Colonic mucosa (tissue), 4 donors: ENCODE measurements at regions not wholly inside any gene's neighbourhood (a gene's known extent, or its start where the extent isn't known, plus 50 kb on each side); places are given as distances from the start of the nearest gene placed in this dataset.

Experiments used
- DNase-seq: peaks from one replicate; pipeline ENCODE4 v3.0.0-alpha.2; 2020
- H3K27ac ChIP-seq: fragments of 200-600 bp; one replicate; pipeline ENCODE4 v1.8.0; 2021
- H3K27me3 ChIP-seq: fragments of 200-600 bp; one replicate; pipeline ENCODE4 v1.8.0; 2021
- H3K36me3 ChIP-seq: fragments of 200-600 bp; one replicate; pipeline ENCODE4 v1.8.0; 2021
- H3K4me1 ChIP-seq: fragments of 200-600 bp; one replicate; pipeline ENCODE4 v1.8.0; 2021; ENCODE audit warnings: mild to moderate bottlenecking
- H3K4me3 ChIP-seq: fragments of 200-600 bp; one replicate; pipeline ENCODE4 v1.8.0; 2021
- H3K9ac ChIP-seq, 2 donors: one replicate each; pipeline ENCODE4 v1.7.0; 2013; ENCODE audit warnings: control low read depth in 2 of 2, low read depth in 2 of 2, low read length in 2 of 2
- H3K9me3 ChIP-seq: fragments of 200-600 bp; one replicate; pipeline ENCODE4 v1.8.0; 2021
- intact Hi-C: fragments of 100-400 bp; cut with DNase I; formaldehyde crosslinking; loops from one replicate; pipeline ENCODE4 v1.14.1; 2022
- TF ChIP-seq, protein P1 (sequence below): fragments of 200-600 bp; IDR thresholded peaks from one replicate; pipeline ENCODE4 v1.8.0; 2022; ENCODE audit warnings: antibody characterized with exemption, mild to moderate bottlenecking
- donor health status: healthy.
- donor health status: DM: no; HTN: no; CAD: no.
- donor health status: DM: no; HTN: no; CAD: no.

GRCh38 chr11:92501066-92501739 is 276.6 kb downstream of the FAT3 start:
- Histone ChIP-seq H3K36me3 (no peaks in the 10 kb centered on the region), H3K4me1 (no peaks in the 10 kb centered on the region), H3K9me3 (no peaks in the 10 kb centered on the region), H3K27me3 (no peaks in the 10 kb centered on the region), H3K27ac (no peak overlapping the region), H3K4me3 (no peak overlapping the region), H3K9ac (no peak overlapping the region)
- TF ChIP-seq, protein P1, sequence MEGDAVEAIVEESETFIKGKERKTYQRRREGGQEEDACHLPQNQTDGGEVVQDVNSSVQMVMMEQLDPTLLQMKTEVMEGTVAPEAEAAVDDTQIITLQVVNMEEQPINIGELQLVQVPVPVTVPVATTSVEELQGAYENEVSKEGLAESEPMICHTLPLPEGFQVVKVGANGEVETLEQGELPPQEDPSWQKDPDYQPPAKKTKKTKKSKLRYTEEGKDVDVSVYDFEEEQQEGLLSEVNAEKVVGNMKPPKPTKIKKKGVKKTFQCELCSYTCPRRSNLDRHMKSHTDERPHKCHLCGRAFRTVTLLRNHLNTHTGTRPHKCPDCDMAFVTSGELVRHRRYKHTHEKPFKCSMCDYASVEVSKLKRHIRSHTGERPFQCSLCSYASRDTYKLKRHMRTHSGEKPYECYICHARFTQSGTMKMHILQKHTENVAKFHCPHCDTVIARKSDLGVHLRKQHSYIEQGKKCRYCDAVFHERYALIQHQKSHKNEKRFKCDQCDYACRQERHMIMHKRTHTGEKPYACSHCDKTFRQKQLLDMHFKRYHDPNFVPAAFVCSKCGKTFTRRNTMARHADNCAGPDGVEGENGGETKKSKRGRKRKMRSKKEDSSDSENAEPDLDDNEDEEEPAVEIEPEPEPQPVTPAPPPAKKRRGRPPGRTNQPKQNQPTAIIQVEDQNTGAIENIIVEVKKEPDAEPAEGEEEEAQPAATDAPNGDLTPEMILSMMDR, result no peak
- DNase-seq, result no peak
- intact Hi-C loops, result no loop called here

- intact Hi-C loops, result no loop called here
- no peaks in the 10 kb centered on the region for H3K4me1 ChIP-seq
- no peak overlapping the region for H3K4me3 ChIP-seq
- no peak overlapping the region for H3K27ac ChIP-seq
- TF ChIP-seq, protein P1, result no peak
- H3K36me3 ChIP-seq, result no peaks in the 10 kb centered on the region
- H3K9ac ChIP-seq, result no peak overlapping the region
- no peak for DNase-seq
- no peaks in the 10 kb centered on the region for H3K27me3 ChIP-seq
- H3K9me3 ChIP-seq, result no peaks in the 10 kb centered on the region
Observed at GRCh38 chr11:92504004-92504403, 279.4 kb downstream of the FAT3 start.

GRCh38 chr11:92504534-92504933 is 279.9 kb downstream of the FAT3 start:
- no peak overlapping the region for H3K27ac ChIP-seq
- TF ChIP-seq, protein P1, result no peak
- DNase-seq, result no peak

DNA sequence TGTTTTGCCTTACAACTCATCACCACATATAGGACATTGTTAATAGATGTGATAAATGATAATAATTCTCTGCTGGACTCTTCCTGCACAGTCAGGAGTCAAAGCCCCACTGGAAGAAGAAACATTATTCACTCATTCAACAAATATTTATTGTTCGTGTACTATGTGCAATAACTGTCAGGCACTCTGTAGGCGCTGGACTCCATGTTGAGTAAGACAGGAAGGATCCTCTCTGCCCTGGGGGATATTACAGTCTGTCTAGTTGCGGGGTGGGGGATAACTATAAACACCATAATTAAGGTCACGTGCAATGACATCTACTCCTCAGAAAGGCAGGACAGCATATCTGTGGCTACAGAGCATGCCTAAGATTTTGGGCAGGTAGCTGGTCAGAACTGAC is 281.1 kb downstream of the FAT3 start:
- no peaks in the 10 kb centered on the region for H3K4me1 ChIP-seq
- H3K27me3 ChIP-seq, result no peaks in the 10 kb centered on the region
- TF ChIP-seq, protein P1, result no peak
- no peak overlapping the region for H3K4me3 ChIP-seq
- DNase-seq, result no peak
- H3K9ac ChIP-seq, result no peak overlapping the region
- H3K27ac ChIP-seq, result no peak overlapping the region
- intact Hi-C loops, result no loop called here
- no peaks in the 10 kb centered on the region for H3K9me3 ChIP-seq
- H3K36me3 ChIP-seq, result no peaks in the 10 kb centered on the region

More at GRCh38 chr11:92504534-92504933, 279.9 kb downstream of the FAT3 start:
- Histone ChIP-seq H3K9me3 (no peaks in the 10 kb centered on the region), H3K4me1 (no peaks in the 10 kb centered on the region), H3K27me3 (no peaks in the 10 kb centered on the region), H3K4me3 (no peak overlapping the region), H3K36me3 (no peaks in the 10 kb centered on the region), H3K9ac (no peak overlapping the region)
- intact Hi-C loops, result no loop called here

- intact Hi-C loops, result no loop called here
- Histone ChIP-seq H3K27ac (no peak overlapping the region), H3K27me3 (no peaks in the 10 kb centered on the region), H3K9me3 (no peaks in the 10 kb centered on the region), H3K4me1 (no peaks in the 10 kb centered on the region), H3K36me3 (no peaks in the 10 kb centered on the region), H3K9ac (no peak overlapping the region), H3K4me3 (no peak overlapping the region)
- no peak for DNase-seq
- TF ChIP-seq, protein P1, result no peak
Observed at GRCh38 chr11:92506809-92507336, 282.3 kb downstream of the FAT3 start.
